GM12878 (cell line): ENCODE measurements at regions not wholly inside any gene's neighbourhood (a gene's known extent, or its start where the extent isn't known, plus 50 kb on each side); places are given as distances from the start of the nearest gene placed in this dataset.

Experiments used
- ATAC-seq: fragments of 200-7000 bp; cut with Tn5 transposase; 3 replicates; pipeline ENCODE4 v1.9.1; 2020; ENCODE audit warnings: mild to moderate bottlenecking, moderate library complexity
- BruUV-seq: library from RNA; stranded (reverse); fragments of 400-500 nt; replicated peaks from 2 replicates; lab custom pipeline; 2021; lab: Mats Ljungman, UMichigan
- CTCF ChIA-PET: fragments of 300-600 bp; sonication (Branson Sonifier 250); formaldehyde crosslinking; extraction: SDS; loops from one replicate; lab custom pipeline; 2021; ENCODE audit warnings: inconsistent platforms; lab: Yijun Ruan, JAX
- POLR2A ChIA-PET: fragments of 350-600 bp; formaldehyde crosslinking; extraction: SDS; loops from one replicate; lab custom pipeline; 2021; ENCODE audit warnings: inconsistent platforms; lab: Charles Lee
- RAD21 ChIA-PET: fragments of 300-600 bp; sonication (Branson Sonifier 250); formaldehyde crosslinking; loops from one replicate; lab custom pipeline; 2023; ENCODE audit warnings: antibody characterized with exemption; ENCODE audit not compliant: unreplicated experiment; lab: Charles Lee
- SMC1A ChIA-PET: fragments of 300-600 bp; sonication (Branson Sonifier 250); formaldehyde crosslinking; loops from one replicate; lab custom pipeline; 2023; ENCODE audit not compliant: unreplicated experiment, uncharacterized antibody; lab: Charles Lee
- DNase-seq: peaks from one replicate; pipeline ENCODE4 v3.0.0-alpha.2; 2011; ENCODE audit warnings: low read depth, low spot score
- FAIRE-seq: peaks from 3 replicates; lab custom pipeline; 2011; peaks lifted over from hg19 to GRCh38; lab: Jason Lieb, UNC
- H2AFZ ChIP-seq: 2 replicates; pipeline ENCODE4 v1.6.0; 2011; ENCODE audit warnings: low read depth, low read length, control low read depth; ENCODE audit not compliant: control insufficient read depth
- H3K27ac ChIP-seq: 2 replicates; pipeline ENCODE4 v1.5.1; 2011; ENCODE audit warnings: control low read depth; ENCODE audit not compliant: control insufficient read depth, insufficient read depth
- H3K27me3 ChIP-seq, 2 experiments: replicated peaks in 1 of 2; 2 replicates each; pipeline versions ENCODE4 v1.6.0 to v1.6.1; 2011; ENCODE audit warnings: low read length in 1 of 2; ENCODE audit not compliant: control insufficient read depth in 2 of 2, insufficient read depth in 2 of 2
- H3K36me3 ChIP-seq, 2 experiments: 2 replicates each; pipeline ENCODE4 v1.5.1; 2011; ENCODE audit warnings: low read length in 1 of 2; ENCODE audit not compliant: control insufficient read depth in 2 of 2, insufficient read depth in 2 of 2
- H3K4me1 ChIP-seq: 2 replicates; pipeline ENCODE4 v1.6.1; 2011; ENCODE audit warnings: mild to moderate bottlenecking, low read length, moderate library complexity, mixed read lengths; ENCODE audit not compliant: control insufficient read depth, insufficient read depth
- H3K4me2 ChIP-seq: 2 replicates; pipeline ENCODE4 v1.6.0; 2011; ENCODE audit warnings: control low read depth; ENCODE audit not compliant: control insufficient read depth, insufficient read depth
- H3K4me3 ChIP-seq: fragments of 200-600 bp; sonication (generic); 2 replicates; pipeline ENCODE4 v1.5.1; 2016
- H3K79me2 ChIP-seq: 2 replicates; pipeline ENCODE4 v1.6.0; 2011; ENCODE audit warnings: low read length; ENCODE audit not compliant: control insufficient read depth, insufficient read depth
- H3K9ac ChIP-seq: 2 replicates; pipeline ENCODE4 v1.8.0; 2011; ENCODE audit warnings: low read length, control low read depth, mixed read lengths; ENCODE audit not compliant: control insufficient read depth, insufficient read depth
- H3K9me3 ChIP-seq: replicated peaks from 3 replicates; pipeline ENCODE4 v1.5.1; 2011; ENCODE audit warnings: mild to moderate bottlenecking, low read length; ENCODE audit not compliant: control insufficient read depth, insufficient read depth
- H4K20me1 ChIP-seq: 2 replicates; pipeline ENCODE4 v1.6.0; 2011; ENCODE audit not compliant: control insufficient read depth, insufficient read depth
- CREB1 ChIP-seq: IDR thresholded peaks from 2 replicates; pipeline ENCODE4 v1.6.1; 2012; ENCODE audit warnings: low read depth, mild to moderate bottlenecking, inconsistent platforms
- IRF4 ChIP-seq: IDR thresholded peaks from 2 replicates; pipeline ENCODE4 v1.6.1; 2011; ENCODE audit warnings: low read depth, low read length
- RBBP5 ChIP-seq: fragments of 200-600 bp; sonication (generic); conservative IDR thresholded peaks from 2 replicates; pipeline ENCODE4 v1.6.1; 2016
- RCOR1 ChIP-seq: conservative IDR thresholded peaks from 2 replicates; pipeline ENCODE4 v1.6.1; 2012; ENCODE audit warnings: low read depth, low read length, improper control_type of control experiment
- SMAD1 ChIP-seq: fragments of 450-650 bp; IDR thresholded peaks from 2 replicates; pipeline ENCODE4 v1.6.1; 2018; ENCODE audit warnings: mild to moderate bottlenecking, low read depth; ENCODE audit not compliant: partially characterized antibody
- TARDBP ChIP-seq: IDR thresholded peaks from 2 replicates; pipeline ENCODE4 v1.6.1; 2016; ENCODE audit warnings: borderline replicate concordance
- TBL1XR1 ChIP-seq: IDR thresholded peaks from 2 replicates; pipeline ENCODE4 v1.6.1; 2012; ENCODE audit warnings: low read depth, low read length, improper control_type of control experiment
- ZBTB4 ChIP-seq: fragments of 450-650 bp; formaldehyde crosslinking; IDR thresholded peaks from 2 replicates; pipeline ENCODE4 v1.4.0; 2022; ENCODE audit warnings: mild to moderate bottlenecking, moderate library complexity
- WGBS: methylation state at CpG from one replicate; pipeline ENCODE4 v1.1.6; 2016; ENCODE audit warnings: low lambda C conversion rate; ENCODE audit not compliant: insufficient replicate concordance, insufficient coverage; ENCODE audit errors: missing lambda C conversion rate; 5-methylcytosine and 5-hydroxymethylcytosine counted together
- in situ Hi-C: fragments of 300-500 bp; cut with MboI; formaldehyde crosslinking; loops from 9 replicates; pipeline ENCODE4 v1.14.3; 2018; ENCODE audit warnings: mixed read lengths
- intact Hi-C: fragments of 100-400 bp; cut with micrococcal nuclease; formaldehyde crosslinking; loops from one replicate; pipeline ENCODE4 v1.14.2; 2022; ENCODE audit not compliant: unreplicated experiment

- TF ChIP-seq ZBTB4 (CRISPR knock-in tag), result no peak
- TF ChIP-seq IRF4, result no peak
- TF ChIP-seq RCOR1, result no peak
- TF ChIP-seq, all 136 proteins: peak for 0
These were observed 89.8 kb downstream of the CYB561 start (continued) for GRCh38 chr17:63356337-63356757.

GRCh38 chr17:63358111-63358839 is 87.8 kb downstream of the CYB561 start:
- ChIA-PET POLR2A (no interaction called here), RAD21 (no interaction called here), SMC1A (no interaction called here), CTCF (interaction anchor here (0.9 kb wide), 1 partner anchor 31 kb away, joined by 3 read pairs; no protein-coding TSS in a partner anchor)
- WGBS, result 25% methylated on average over 6 of the region's 6 CpGs
- TF ChIP-seq TBL1XR1 (no peak), TARDBP (no peak), SMAD1 (no peak), ZBTB4 (CRISPR knock-in tag) (no peak), RBBP5 (no peak), CREB1 (no peak)
- no peak for FAIRE-seq
- no peak overlapping the region for H3K9ac ChIP-seq
- in situ Hi-C loops (no loop called here), intact Hi-C loops (no loop called here)
- no peaks in the 10 kb centered on the region for H4K20me1 ChIP-seq
- H3K27ac ChIP-seq, result no peak overlapping the region
- H3K27me3 ChIP-seq, result peaks cover 0 to 3% of the 10 kb centered on the region in 2 experiments; a peak in 3 of 4 replicates
- H3K79me2 ChIP-seq, result no peaks in the 10 kb centered on the region
- no peak for ATAC-seq
- H3K4me2 ChIP-seq, result no peak overlapping the region
- no peak for DNase-seq
- H3K36me3 ChIP-seq, result no peaks in the 10 kb centered on the region
- no peak overlapping the region for H3K4me3 ChIP-seq
- H3K4me1 ChIP-seq, result no peaks in the 10 kb centered on the region
- H2AFZ ChIP-seq, result no peak overlapping the region
- H3K9me3 ChIP-seq, result no peaks in the 10 kb centered on the region; the same call in 2 of the 3 replicates
- no TSS peak for BruUV-seq
